AG04450 (cell line): ENCODE measurements at regions not wholly inside any gene's neighbourhood (a gene's known extent, or its start where the extent isn't known, plus 50 kb on each side); places are given as distances from the start of the nearest gene placed in this dataset.

Experiments
- CTCF ChIA-PET: fragments of 300-600, 350-600 bp; formaldehyde crosslinking; extraction: SDS; loops from one replicate; lab custom pipeline; 2022; ENCODE audit warnings: antibody characterized with exemption, inconsistent platforms; lab: Charles Lee
- POLR2A ChIA-PET: fragments of 350-600 bp; formaldehyde crosslinking; extraction: SDS; loops from one replicate; lab custom pipeline; 2021; ENCODE audit warnings: antibody characterized with exemption, inconsistent platforms; lab: Yijun Ruan, JAX
- DNase-seq: peaks from one replicate; pipeline ENCODE4 v3.0.0-alpha.2; 2011; ENCODE audit warnings: low read depth, low spot score
- H3K27ac ChIP-seq: one replicate; pipeline ENCODE4 v1.5.1; 2012; ENCODE audit warnings: low read depth, low read length, control low read depth
- H3K27me3 ChIP-seq: one replicate; pipeline ENCODE4 v1.6.0; 2012; ENCODE audit warnings: low read length; ENCODE audit not compliant: control insufficient read depth, insufficient read depth
- H3K4me3 ChIP-seq: 2 replicates; pipeline ENCODE4 v1.5.1; 2011; ENCODE audit warnings: mild to moderate bottlenecking, low read depth, low read length, control low read depth
- H3K9me3 ChIP-seq: 2 replicates; pipeline ENCODE4 v1.5.1; 2012; ENCODE audit warnings: low read length; ENCODE audit not compliant: control insufficient read depth, insufficient read depth
- TF ChIP-seq, protein P1 (sequence below): IDR thresholded peaks from 2 replicates; pipeline ENCODE4 v1.5.1; 2011; ENCODE audit warnings: low read depth, low read length, control low read depth, inconsistent platforms

DNA sequence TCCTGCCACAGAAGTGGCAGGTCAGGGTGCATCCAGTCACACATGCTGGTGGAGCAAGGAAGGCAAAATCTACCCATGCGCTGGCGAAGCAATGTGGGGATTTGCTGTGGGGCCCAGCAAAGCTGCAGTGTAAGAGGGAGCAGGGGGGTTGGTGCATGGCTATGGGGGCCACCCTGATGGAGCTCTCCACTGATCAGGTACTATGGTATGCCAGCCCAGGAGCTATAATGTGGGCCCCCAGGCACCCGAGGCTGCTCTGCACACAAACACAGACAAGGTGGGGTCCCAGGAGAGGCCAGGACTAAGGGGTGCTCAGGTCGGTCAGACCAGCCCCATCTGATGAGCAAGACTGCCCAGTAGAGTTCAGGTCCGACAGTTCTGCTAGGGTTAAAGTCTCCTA is 213.5 kb downstream of the ZC3H11B start:
- ChIA-PET CTCF (no interaction called here), POLR2A (no interaction called here)
- no peaks in the 10 kb centered on the region for H3K9me3 ChIP-seq
- TF ChIP-seq, protein P1, sequence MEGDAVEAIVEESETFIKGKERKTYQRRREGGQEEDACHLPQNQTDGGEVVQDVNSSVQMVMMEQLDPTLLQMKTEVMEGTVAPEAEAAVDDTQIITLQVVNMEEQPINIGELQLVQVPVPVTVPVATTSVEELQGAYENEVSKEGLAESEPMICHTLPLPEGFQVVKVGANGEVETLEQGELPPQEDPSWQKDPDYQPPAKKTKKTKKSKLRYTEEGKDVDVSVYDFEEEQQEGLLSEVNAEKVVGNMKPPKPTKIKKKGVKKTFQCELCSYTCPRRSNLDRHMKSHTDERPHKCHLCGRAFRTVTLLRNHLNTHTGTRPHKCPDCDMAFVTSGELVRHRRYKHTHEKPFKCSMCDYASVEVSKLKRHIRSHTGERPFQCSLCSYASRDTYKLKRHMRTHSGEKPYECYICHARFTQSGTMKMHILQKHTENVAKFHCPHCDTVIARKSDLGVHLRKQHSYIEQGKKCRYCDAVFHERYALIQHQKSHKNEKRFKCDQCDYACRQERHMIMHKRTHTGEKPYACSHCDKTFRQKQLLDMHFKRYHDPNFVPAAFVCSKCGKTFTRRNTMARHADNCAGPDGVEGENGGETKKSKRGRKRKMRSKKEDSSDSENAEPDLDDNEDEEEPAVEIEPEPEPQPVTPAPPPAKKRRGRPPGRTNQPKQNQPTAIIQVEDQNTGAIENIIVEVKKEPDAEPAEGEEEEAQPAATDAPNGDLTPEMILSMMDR, result no peak
- DNase-seq, result no peak
- no peaks in the 10 kb centered on the region for H3K27me3 ChIP-seq
- no peak overlapping the region for H3K4me3 ChIP-seq
- H3K27ac ChIP-seq, result no peak overlapping the region

DNA sequence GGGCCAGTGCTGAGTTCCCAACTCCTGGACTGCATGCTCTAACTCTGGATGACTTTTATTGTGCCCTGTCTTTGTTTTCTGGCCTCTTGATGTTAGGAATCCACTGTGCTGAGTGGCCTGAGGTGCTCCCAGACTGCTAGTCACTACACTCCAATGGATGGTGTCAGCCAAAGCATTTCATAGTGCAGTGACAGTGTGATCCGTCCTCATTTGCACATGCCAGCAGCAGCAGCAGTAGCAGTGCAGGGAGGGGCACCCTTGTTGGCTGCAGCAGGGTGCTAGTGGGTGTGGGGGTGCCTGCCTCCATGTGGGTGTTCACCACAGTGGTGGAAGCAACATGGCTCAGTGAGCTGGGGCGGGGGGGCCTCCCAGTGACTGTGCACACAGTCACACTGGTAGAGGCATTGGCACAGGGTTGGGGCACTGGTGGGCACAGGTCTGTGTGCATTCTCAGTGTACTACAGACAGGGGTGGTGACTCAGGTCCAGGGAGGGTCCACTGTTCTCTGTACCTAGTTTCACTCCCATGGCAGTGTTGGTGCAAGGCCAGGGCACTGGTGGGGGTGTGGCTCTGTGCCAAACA is 214.0 kb downstream of the ZC3H11B start:
- CTCF ChIA-PET, result no interaction called here
- Histone ChIP-seq H3K27me3 (no peaks in the 10 kb centered on the region), H3K4me3 (no peak overlapping the region), H3K27ac (no peak overlapping the region), H3K9me3 (no peaks in the 10 kb centered on the region)
- DNase-seq, result no peak
- TF ChIP-seq, protein P1, result no peak
- POLR2A ChIA-PET, result no interaction called here

DNA sequence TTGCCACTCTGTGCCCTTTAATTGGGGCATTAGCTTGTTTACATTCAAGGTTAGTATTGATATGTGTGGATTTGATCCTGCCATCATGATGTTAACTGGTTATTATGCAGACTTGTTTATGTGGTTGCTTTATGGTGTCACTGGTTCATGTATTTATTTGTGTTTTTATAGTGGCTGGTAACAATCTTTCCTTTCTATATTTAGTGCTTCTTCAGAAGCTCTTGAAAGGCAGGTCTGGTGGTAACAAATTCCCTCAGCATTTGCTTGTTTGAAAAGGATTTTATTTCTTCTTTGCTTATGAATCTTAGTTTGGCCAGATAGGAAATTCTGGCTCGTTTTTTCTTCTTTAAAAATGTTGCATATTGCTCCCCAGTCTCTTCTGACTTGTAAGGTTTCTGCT is 215.4 kb downstream of the ZC3H11B start:
- no peak for DNase-seq
- Histone ChIP-seq H3K27ac (no peak overlapping the region), H3K27me3 (no peaks in the 10 kb centered on the region), H3K9me3 (no peaks in the 10 kb centered on the region), H3K4me3 (no peak overlapping the region)
- POLR2A ChIA-PET, result no interaction called here
- CTCF ChIA-PET, result interaction anchor here (0.8 kb wide), 1 partner anchor 11 kb away, joined by 3 read pairs; no protein-coding TSS in a partner anchor
- TF ChIP-seq, protein P1, result no peak

DNA sequence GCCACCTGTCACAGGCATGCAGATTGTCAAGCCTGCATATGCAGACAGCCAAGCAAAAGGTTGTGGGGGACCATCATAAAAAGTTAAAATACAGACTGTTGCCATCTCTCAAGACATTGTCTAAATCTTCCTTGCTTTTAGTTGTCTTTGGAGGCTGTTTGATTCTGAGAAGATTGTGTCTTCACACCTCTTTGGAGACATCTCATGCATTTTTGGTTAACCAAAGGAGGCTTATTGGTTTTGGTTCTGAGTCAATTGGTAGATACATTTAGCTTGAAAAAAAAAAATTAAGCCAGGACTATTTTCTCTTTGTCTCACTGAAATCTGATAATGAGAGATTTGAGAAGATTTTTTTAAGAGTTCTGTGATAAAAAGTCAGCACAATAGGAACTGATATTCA is 217.6 kb downstream of the LYPLAL1 start:
- ChIA-PET CTCF (no interaction called here), POLR2A (no interaction called here)
- Histone ChIP-seq H3K27me3 (no peaks in the 10 kb centered on the region), H3K4me3 (no peak overlapping the region), H3K9me3 (no peaks in the 10 kb centered on the region), H3K27ac (no peak overlapping the region)
- DNase-seq, result no peak
- TF ChIP-seq, protein P1, result no peak

DNA sequence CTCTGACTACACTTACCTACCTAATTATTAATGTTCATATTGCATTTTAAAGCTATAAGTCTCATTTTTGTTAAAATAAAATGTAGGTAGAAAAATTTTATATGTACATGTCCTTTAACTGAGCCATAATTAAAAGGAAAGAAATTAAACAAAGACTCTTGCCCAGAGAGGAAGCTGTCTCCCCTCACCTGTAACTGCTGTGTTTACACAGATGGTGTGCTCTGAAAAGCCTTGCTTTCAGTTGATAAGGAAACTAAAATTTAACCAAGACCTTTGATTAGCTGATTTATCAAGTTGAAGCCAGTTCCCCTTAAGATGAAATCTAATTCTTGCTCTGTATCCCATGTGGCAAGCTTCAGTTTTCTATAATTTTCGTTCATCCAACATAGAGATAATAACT is 213.5 kb downstream of the LYPLAL1 start:
- TF ChIP-seq, protein P1, result no peak
- Histone ChIP-seq H3K27me3 (no peaks in the 10 kb centered on the region), H3K27ac (no peak overlapping the region), H3K4me3 (no peak overlapping the region), H3K9me3 (no peaks in the 10 kb centered on the region)
- no peak for DNase-seq
- ChIA-PET POLR2A (no interaction called here), CTCF (interaction anchor here (0.7 to 4.1 kb wide), 7 partner anchors 9 to 1058 kb away, joined by 3 to 16 read pairs (median 3); no protein-coding TSS in a partner anchor)
